Glutamatergic neuron (in vitro differentiated cells): ENCODE measurements at regions not wholly inside any gene's neighbourhood (a gene's known extent, or its start where the extent isn't known, plus 50 kb on each side); places are given as distances from the start of the nearest gene placed in this dataset.
"Not testable (repeated sequence)": the region's sequence is repeated elsewhere in the genome, so short reads cannot be mapped to it uniquely, and the experiment has no call there.

Experiments used
- DNase-seq: peaks from one replicate; pipeline ENCODE4 v3.0.0; 2022
- H3K27ac Mint-ChIP-seq: one replicate; pipeline ENCODE4 v1.8.0; 2020; ENCODE audit warnings: mild to moderate bottlenecking, mixed read lengths, inconsistent platforms; ENCODE audit not compliant: unreplicated experiment
- H3K27me3 Mint-ChIP-seq: one replicate; pipeline ENCODE4 v1.8.0; 2020; ENCODE audit warnings: mild to moderate bottlenecking, moderate library complexity, mixed read lengths, inconsistent platforms; ENCODE audit not compliant: unreplicated experiment
- H3K36me3 Mint-ChIP-seq: one replicate; pipeline ENCODE4 v1.8.0; 2020; ENCODE audit warnings: mild to moderate bottlenecking, mixed read lengths, inconsistent platforms; ENCODE audit not compliant: unreplicated experiment
- H3K4me1 Mint-ChIP-seq: one replicate; pipeline ENCODE4 v1.8.0; 2020; ENCODE audit warnings: mild to moderate bottlenecking, low read depth, mixed read lengths, inconsistent platforms; ENCODE audit not compliant: unreplicated experiment
- H3K4me3 Mint-ChIP-seq: one replicate; pipeline ENCODE4 v1.8.0; 2020; ENCODE audit warnings: mild to moderate bottlenecking, mixed read lengths, inconsistent platforms; ENCODE audit not compliant: unreplicated experiment
- H3K9me3 Mint-ChIP-seq: one replicate; pipeline ENCODE4 v1.8.0; 2020; ENCODE audit warnings: mild to moderate bottlenecking, moderate library complexity, mixed read lengths, inconsistent platforms; ENCODE audit not compliant: unreplicated experiment
- TF ChIP-seq, protein P1 (sequence below): fragments of 200-600 bp; sonication (generic); IDR thresholded peaks from one replicate; pipeline ENCODE4 v1.5.0; 2021; ENCODE audit not compliant: partially characterized antibody, unreplicated experiment

DNA sequence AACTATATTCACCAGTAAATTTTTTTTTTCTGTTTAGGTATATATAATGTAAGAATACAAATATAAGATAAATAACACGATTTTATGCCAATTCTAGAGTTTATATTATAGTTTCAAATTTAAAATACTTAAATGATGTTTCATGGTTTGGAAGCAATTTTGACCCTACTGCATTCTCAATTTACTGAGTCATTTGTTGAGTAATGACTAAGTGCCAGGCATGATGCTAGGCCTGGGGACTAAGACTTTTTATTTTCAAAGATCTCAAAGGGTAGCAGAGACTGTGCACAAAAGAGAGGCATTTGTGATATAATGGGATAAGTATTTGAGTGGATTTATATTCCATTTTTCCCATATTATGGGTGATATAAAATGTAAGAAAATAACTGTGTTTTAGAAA, 78.9 kb upstream of the SMIM30 start:
- Mint-ChIP-seq H3K4me1 (peaks cover 2% of the 10 kb centered on the region), H3K36me3 (no peaks in the 10 kb centered on the region), H3K9me3 (no peaks in the 10 kb centered on the region), H3K27me3 (no peaks in the 10 kb centered on the region), H3K4me3 (no peak overlapping the region), H3K27ac (no peak overlapping the region)
- TF ChIP-seq, protein P1, sequence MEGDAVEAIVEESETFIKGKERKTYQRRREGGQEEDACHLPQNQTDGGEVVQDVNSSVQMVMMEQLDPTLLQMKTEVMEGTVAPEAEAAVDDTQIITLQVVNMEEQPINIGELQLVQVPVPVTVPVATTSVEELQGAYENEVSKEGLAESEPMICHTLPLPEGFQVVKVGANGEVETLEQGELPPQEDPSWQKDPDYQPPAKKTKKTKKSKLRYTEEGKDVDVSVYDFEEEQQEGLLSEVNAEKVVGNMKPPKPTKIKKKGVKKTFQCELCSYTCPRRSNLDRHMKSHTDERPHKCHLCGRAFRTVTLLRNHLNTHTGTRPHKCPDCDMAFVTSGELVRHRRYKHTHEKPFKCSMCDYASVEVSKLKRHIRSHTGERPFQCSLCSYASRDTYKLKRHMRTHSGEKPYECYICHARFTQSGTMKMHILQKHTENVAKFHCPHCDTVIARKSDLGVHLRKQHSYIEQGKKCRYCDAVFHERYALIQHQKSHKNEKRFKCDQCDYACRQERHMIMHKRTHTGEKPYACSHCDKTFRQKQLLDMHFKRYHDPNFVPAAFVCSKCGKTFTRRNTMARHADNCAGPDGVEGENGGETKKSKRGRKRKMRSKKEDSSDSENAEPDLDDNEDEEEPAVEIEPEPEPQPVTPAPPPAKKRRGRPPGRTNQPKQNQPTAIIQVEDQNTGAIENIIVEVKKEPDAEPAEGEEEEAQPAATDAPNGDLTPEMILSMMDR, result no peak
- DNase-seq, result no peak

DNA sequence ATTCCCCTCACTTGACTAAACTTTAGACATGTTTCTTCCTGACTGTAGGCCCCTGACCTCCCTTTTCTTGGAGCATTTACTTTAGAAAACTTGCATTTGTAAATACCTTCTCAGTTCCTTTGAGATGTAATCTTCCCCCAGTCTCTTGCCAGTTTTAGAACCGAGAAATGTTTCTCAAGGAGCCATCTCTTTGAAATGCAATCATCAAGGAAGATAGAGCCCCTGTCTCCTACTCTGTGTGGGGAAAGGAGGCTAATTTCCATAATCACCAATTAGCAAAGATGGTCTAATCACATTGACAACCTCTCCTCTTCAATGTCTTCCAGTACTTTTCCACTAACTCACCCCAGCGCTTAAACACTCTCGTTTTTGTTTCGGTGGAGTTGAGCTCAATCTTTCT, 70.0 kb upstream of the SMIM30 start:
- TF ChIP-seq, protein P1, result no peak
- Mint-ChIP-seq H3K4me1 (no peaks in the 10 kb centered on the region), H3K4me3 (no peak overlapping the region), H3K36me3 (no peaks in the 10 kb centered on the region), H3K27ac (no peak overlapping the region), H3K9me3 (peaks cover 3% of the 10 kb centered on the region), H3K27me3 (peaks cover 1% of the 10 kb centered on the region)
- DNase-seq, result no peak

DNA sequence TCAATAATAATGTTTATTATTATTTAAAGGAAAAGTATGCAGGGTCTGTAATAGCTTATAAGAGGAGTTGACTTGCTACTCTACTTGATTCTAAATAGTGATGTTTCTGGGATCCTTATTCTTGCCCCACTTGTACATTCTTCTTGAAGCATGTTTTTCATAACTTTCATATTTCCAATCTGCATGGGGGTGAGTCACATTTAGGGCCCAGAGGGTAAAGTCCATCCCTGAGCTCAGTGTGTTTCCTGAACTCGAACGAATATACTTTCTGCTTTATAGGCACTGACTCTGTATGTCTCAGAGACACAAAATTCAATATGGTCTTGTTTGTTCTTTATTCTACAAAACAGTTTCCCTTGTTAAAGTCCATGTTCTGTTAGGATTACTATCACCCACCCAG, 61.0 kb upstream of the SMIM30 start:
- Mint-ChIP-seq H3K9me3 (no peaks in the 10 kb centered on the region), H3K27me3 (no peaks in the 10 kb centered on the region), H3K4me1 (peaks cover 4% of the 10 kb centered on the region), H3K27ac (no peak overlapping the region), H3K36me3 (no peaks in the 10 kb centered on the region), H3K4me3 (no peak overlapping the region)
- no peak for DNase-seq
- TF ChIP-seq, protein P1, result no peak

DNA sequence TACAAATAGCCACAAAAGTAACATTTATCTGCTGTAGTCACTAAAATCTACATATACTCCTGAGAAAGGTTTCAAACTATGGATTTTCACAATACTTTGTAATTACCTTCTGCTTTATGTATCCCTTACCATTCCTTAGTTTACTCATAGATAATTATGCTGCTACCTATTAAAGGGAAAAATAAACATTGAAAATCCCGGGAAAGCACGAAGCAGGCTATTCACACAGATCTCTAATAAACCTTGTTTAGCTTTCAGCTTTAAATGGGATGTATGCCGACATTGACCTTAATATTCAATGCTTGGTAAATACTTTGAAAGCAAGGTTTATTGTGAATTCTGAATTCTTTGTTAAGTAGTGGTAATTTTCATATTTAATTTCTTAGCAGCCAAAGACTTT, 58.5 kb upstream of the SMIM30 start:
- H3K4me3 Mint-ChIP-seq, result no peak overlapping the region
- no peaks in the 10 kb centered on the region for H3K27me3 Mint-ChIP-seq
- no peaks in the 10 kb centered on the region for H3K36me3 Mint-ChIP-seq
- no peak for DNase-seq
- TF ChIP-seq, protein P1, result no peak
- H3K27ac Mint-ChIP-seq, result no peak overlapping the region
- peaks cover 4% of the 10 kb centered on the region for H3K4me1 Mint-ChIP-seq
- H3K9me3 Mint-ChIP-seq, result peaks cover 1% of the 10 kb centered on the region

DNA sequence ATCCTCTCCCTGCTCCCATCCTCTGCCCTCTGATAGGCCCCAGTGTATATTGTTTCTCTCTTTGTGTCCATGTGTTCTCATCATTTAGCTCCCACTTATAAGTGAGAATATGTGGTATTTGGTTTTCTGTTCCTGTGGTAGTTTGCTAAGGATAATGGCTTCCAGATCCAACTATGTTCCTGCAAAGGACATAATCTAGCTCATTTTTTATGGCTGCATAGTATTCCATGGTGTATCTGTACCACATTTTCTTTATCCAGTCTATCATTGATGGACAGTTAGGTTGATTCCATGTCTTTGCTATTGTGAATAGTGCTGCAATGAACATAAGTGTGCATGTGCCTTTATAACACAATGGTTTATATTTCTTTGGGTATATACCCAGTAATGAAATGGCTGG, 57.8 kb upstream of the SMIM30 start:
- not testable (repeated sequence) for H3K4me3 Mint-ChIP-seq, H3K36me3 Mint-ChIP-seq, H3K9me3 Mint-ChIP-seq, H3K4me1 Mint-ChIP-seq, H3K27me3 Mint-ChIP-seq, DNase-seq, H3K27ac Mint-ChIP-seq

DNA sequence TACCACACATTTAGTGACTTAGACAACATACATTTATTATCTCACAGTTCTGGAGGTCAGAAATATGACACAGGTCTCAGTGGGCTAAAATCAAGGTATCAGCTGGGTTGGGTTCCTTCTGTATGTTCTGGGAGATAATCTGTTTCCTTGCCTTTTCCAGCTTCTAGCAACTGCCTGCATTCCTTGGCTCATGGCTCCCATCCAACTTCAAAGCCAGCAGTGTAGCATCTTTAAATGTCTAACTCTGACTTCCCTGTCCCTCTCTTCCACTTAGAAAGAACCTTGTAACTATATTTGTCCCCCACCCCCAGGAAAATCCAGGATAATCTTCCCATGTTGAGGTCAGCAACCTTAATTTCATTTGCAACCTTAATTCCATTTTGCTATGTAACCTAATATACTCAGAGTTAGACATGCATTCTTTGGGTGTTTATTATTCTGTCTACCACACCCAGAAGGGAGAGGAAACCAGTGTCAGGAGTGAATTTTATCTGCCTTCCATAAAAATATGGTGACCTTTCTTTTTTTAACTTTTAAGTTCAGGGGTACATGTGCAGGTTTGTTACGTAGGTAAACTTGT, 57.3 kb upstream of the SMIM30 start:
- Mint-ChIP-seq H3K4me1 (peaks cover 4% of the 10 kb centered on the region), H3K36me3 (no peaks in the 10 kb centered on the region), H3K4me3 (no peak overlapping the region), H3K27me3 (no peaks in the 10 kb centered on the region), H3K27ac (no peak overlapping the region), H3K9me3 (peaks cover 1% of the 10 kb centered on the region)
- TF ChIP-seq, protein P1, result no peak
- no peak for DNase-seq
